ENCODE measurements at regions not wholly inside any gene's neighbourhood (a gene's known extent, or its start where the extent isn't known, plus 50 kb on each side); places are given as distances from the start of the nearest gene placed in this dataset.

- Mint-ChIP-seq H3K4me1 (ENCODE audit: low read depth) (no peaks in the 10 kb centered on the region), H3K4me3 (no peak overlapping the region), H3K36me3 (ENCODE audit: insufficient read depth) (no peaks in the 10 kb centered on the region), H3K27me3 (ENCODE audit: low read depth) (no peaks in the 10 kb centered on the region), H3K9me3 (peaks cover 4% of the 10 kb centered on the region)
- DNase-seq (no peak), ATAC-seq (no peak)
Measured at GRCh38 chr5:3854188-3854821, 258.7 kb downstream of the IRX1 start.

DNA sequence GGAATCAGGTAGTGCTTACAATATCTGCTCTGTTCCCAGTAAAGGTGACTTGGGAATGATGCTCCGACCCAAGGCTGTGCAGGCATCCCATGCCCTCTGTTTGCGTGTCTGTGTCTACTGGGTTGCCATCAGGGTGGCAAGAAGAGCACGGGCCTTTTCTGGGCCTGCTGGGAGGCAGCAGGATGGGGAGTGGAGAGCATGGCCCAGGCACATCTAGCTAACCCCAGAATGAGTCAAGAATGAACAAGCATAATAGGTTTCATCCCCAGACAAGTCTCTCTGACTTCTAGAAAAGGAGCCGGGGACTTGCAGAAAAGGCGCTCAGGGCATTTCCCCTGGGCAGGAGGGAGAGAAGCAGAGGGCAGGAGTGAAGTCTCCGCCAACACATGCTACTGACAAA, 260.4 kb downstream of the IRX1 start:
- ATAC-seq = no peak
- H3K4me1 Mint-ChIP-seq (ENCODE audit: low read depth) = no peaks in the 10 kb centered on the region
- peaks cover 4% of the 10 kb centered on the region for H3K9me3 Mint-ChIP-seq
- no peak for DNase-seq
- no peaks in the 10 kb centered on the region for H3K27me3 Mint-ChIP-seq (ENCODE audit: low read depth)
- no peak overlapping the region for H3K4me3 Mint-ChIP-seq
- H3K36me3 Mint-ChIP-seq (ENCODE audit: insufficient read depth) = no peaks in the 10 kb centered on the region

GRCh38 chr5:3858524-3858923, 262.9 kb downstream of the IRX1 start:
- Mint-ChIP-seq H3K9me3 (no peaks in the 10 kb centered on the region), H3K4me1 (ENCODE audit: low read depth) (no peaks in the 10 kb centered on the region), H3K36me3 (ENCODE audit: insufficient read depth) (no peaks in the 10 kb centered on the region), H3K27me3 (ENCODE audit: low read depth) (no peaks in the 10 kb centered on the region), H3K4me3 (no peak overlapping the region)
- ATAC-seq = no peak
- DNase-seq = no peak

DNA sequence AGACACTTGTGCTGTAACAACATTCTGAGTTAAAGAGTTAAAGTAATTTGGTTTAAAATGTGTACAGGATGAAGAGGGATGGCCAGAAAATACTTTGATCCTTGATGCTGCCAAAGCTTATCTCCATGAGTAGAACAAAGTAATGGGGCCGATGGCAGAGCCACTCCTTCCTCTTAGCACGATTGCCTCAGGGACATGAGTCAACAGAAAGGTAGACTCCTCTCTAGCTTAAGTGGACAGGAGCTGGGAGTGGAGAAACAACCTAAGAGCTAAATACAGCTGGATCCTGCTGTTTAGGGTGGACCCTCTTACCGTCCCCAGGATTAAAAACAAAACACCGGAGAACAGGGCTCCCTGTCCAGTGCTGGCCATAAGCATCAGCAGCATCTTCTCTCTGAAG, 267.3 kb downstream of the IRX1 start:
- no peaks in the 10 kb centered on the region for H3K36me3 Mint-ChIP-seq (ENCODE audit: insufficient read depth)
- no peaks in the 10 kb centered on the region for H3K4me1 Mint-ChIP-seq (ENCODE audit: low read depth)
- no peak overlapping the region for H3K4me3 Mint-ChIP-seq
- H3K27me3 Mint-ChIP-seq (ENCODE audit: low read depth) = no peaks in the 10 kb centered on the region
- DNase-seq (no peak), ATAC-seq (no peak)
- no peaks in the 10 kb centered on the region for H3K9me3 Mint-ChIP-seq

GRCh38 chr5:3875144-3875543, 279.5 kb downstream of the IRX1 start:
- DNase-seq (no peak), ATAC-seq (no peak)
- Mint-ChIP-seq H3K4me3 (no peak overlapping the region), H3K27me3 (ENCODE audit: low read depth) (no peaks in the 10 kb centered on the region), H3K36me3 (ENCODE audit: insufficient read depth) (no peaks in the 10 kb centered on the region), H3K9me3 (peaks cover 3% of the 10 kb centered on the region), H3K4me1 (ENCODE audit: low read depth) (no peaks in the 10 kb centered on the region)

GRCh38 chr5:3878267-3878666, 282.6 kb downstream of the IRX1 start:
- Mint-ChIP-seq H3K4me3 (no peak overlapping the region), H3K36me3 (ENCODE audit: insufficient read depth) (no peaks in the 10 kb centered on the region), H3K4me1 (ENCODE audit: low read depth) (no peaks in the 10 kb centered on the region), H3K27me3 (ENCODE audit: low read depth) (no peaks in the 10 kb centered on the region), H3K9me3 (peaks cover 16% of the 10 kb centered on the region)
- no peak for DNase-seq
- no peak for ATAC-seq

GRCh38 chr5:3883040-3883439, 287.4 kb downstream of the IRX1 start:
- H3K27me3 Mint-ChIP-seq (ENCODE audit: low read depth) = no peaks in the 10 kb centered on the region

DNA sequence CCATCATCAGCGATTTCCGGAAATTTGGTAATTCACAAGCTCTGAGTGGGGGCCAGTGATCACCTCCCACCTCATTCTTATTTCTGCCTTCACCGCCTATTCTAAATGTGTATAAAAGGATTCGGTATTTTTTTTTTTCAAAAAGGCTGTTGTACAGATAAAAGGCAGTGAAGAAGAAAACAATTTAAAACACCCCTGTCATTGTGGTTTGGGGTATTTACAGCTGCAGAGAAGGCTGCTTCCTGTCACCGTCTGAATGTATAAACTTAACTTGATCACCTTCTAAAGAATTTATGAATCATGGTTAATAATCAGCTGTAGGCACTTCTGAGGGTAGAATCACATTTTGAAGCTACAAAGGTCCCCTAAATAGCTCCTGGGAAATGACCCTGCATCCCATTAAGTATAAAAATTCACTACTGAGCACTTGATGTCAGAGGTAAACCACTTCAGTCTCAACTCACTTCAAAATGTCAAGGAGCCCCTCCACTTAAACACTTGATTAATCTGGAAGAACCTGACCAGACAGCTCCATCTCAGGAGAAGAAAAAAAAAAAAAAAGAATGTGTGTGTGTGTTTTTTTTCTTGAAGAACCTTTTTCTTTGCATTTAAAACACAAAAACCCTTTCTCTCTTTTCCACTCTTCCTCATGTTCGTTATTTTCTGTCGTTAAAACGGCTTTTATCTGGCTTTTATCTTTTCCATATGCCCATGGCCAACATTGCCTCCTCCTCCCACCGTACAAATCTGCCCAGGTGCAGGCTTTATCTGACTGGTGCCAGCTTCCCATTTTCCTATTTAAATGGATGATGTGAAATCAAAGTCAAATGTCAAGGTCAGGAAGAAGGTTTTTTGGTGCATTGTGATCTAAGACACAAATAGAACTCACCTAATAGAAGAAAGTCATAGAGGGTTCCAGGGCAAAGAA, 291.2 kb downstream of the IRX1 start:
- peaks cover 2% of the 10 kb centered on the region for H3K4me1 Mint-ChIP-seq (ENCODE audit: low read depth)
- ATAC-seq (peak in 1 of 2 donors; percentile 46), DNase-seq (no peak)
- peaks cover 13% of the 10 kb centered on the region for H3K9me3 Mint-ChIP-seq
- no peaks in the 10 kb centered on the region for H3K27me3 Mint-ChIP-seq (ENCODE audit: low read depth)
- H3K4me3 Mint-ChIP-seq = no peak overlapping the region
- no peaks in the 10 kb centered on the region for H3K36me3 Mint-ChIP-seq (ENCODE audit: insufficient read depth)

More at GRCh38 chr5:3883040-3883439, 287.4 kb downstream of the IRX1 start:
- Mint-ChIP-seq H3K4me1 (ENCODE audit: low read depth) (peaks cover 2% of the 10 kb centered on the region), H3K9me3 (peaks cover 17% of the 10 kb centered on the region), H3K4me3 (no peak overlapping the region), H3K36me3 (ENCODE audit: insufficient read depth) (no peaks in the 10 kb centered on the region)
- ATAC-seq (no peak), DNase-seq (no peak)

DNA sequence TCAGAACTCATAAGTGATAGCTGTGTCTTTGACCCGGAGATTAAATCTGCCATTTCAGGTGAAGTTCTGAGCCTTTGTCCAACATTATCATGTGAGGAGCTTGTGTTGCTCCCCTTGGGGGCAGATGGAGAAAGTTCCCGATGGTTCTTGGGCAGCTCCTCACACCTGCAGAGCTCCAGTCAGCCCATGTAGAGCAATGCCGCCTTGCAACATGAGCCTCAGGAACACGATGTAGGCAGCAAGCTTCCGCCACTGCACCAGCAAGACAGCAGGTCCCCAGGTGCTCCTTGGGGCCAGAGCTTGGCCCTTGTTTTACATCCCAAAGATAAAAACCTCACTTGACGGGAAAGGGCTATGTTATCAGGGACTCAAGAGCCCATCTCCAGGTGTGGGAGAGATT, 292.7 kb downstream of the IRX1 start:
- peaks cover 10% of the 10 kb centered on the region for H3K9me3 Mint-ChIP-seq
- H3K36me3 Mint-ChIP-seq (ENCODE audit: insufficient read depth) = no peaks in the 10 kb centered on the region
- no peaks in the 10 kb centered on the region for H3K27me3 Mint-ChIP-seq (ENCODE audit: low read depth)
- H3K4me1 Mint-ChIP-seq (ENCODE audit: low read depth) = peaks cover 2% of the 10 kb centered on the region
- no peak for ATAC-seq
- DNase-seq = no peak
- no peak overlapping the region for H3K4me3 Mint-ChIP-seq

GRCh38 chr5:3889412-3890142, 293.9 kb downstream of the IRX1 start:
- no peak for DNase-seq
- Mint-ChIP-seq H3K4me1 (ENCODE audit: low read depth) (peaks cover 2% of the 10 kb centered on the region), H3K27me3 (ENCODE audit: low read depth) (no peaks in the 10 kb centered on the region)

GRCh38 chr5:3891113-3891512, 295.5 kb downstream of the IRX1 start:
- no peak overlapping the region for H3K4me3 Mint-ChIP-seq
- peaks cover 10% of the 10 kb centered on the region for H3K9me3 Mint-ChIP-seq
- no peaks in the 10 kb centered on the region for H3K27me3 Mint-ChIP-seq (ENCODE audit: low read depth)
- H3K36me3 Mint-ChIP-seq (ENCODE audit: insufficient read depth) = no peaks in the 10 kb centered on the region
- DNase-seq (no peak), ATAC-seq (no peak)
- H3K4me1 Mint-ChIP-seq (ENCODE audit: low read depth) = peaks cover 2% of the 10 kb centered on the region

More at GRCh38 chr5:3889412-3890142, 293.9 kb downstream of the IRX1 start:
- no peak overlapping the region for H3K4me3 Mint-ChIP-seq
- ATAC-seq = no peak
- H3K9me3 Mint-ChIP-seq = peaks cover 10% of the 10 kb centered on the region
- H3K36me3 Mint-ChIP-seq (ENCODE audit: insufficient read depth) = no peaks in the 10 kb centered on the region

- ATAC-seq = no peak
- H3K4me3 Mint-ChIP-seq = no peak overlapping the region
- no peak for DNase-seq
- H3K27me3 Mint-ChIP-seq (ENCODE audit: low read depth) = no peaks in the 10 kb centered on the region
- no peaks in the 10 kb centered on the region for H3K4me1 Mint-ChIP-seq (ENCODE audit: low read depth)
- no peaks in the 10 kb centered on the region for H3K36me3 Mint-ChIP-seq (ENCODE audit: insufficient read depth)
- H3K9me3 Mint-ChIP-seq = peaks cover 18% of the 10 kb centered on the region
Measured at GRCh38 chr5:3893527-3893926, 297.9 kb downstream of the IRX1 start.

- no peaks in the 10 kb centered on the region for H3K4me1 Mint-ChIP-seq (ENCODE audit: low read depth)
- no peaks in the 10 kb centered on the region for H3K27me3 Mint-ChIP-seq (ENCODE audit: low read depth)
- H3K9me3 Mint-ChIP-seq = peaks cover 18% of the 10 kb centered on the region
- ATAC-seq = no peak
- H3K36me3 Mint-ChIP-seq (ENCODE audit: insufficient read depth) = no peaks in the 10 kb centered on the region
- no peak for DNase-seq
- no peak overlapping the region for H3K4me3 Mint-ChIP-seq
Measured at GRCh38 chr5:3893975-3894374, 298.3 kb downstream of the IRX1 start.

DNA sequence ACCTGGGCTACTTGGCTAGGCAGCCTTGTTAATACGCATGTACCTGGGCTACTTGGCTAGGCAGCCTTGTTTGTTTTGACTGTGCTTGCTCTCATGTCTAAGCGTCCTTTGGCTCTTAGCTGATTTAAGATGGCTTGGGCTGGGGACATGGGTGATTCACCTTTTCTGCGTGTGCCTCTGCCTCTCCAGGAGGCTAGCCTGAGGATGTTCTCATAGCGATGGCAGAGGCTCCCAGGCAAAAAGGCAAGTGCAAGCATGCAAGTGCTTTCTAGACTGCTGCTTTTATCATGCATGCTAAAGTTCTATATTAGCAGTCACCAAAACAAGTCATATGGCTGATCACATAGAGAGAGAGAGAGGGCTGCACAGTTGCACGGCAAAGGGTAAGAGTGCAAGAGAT, 300.5 kb downstream of the IRX1 start:
- DNase-seq (no peak), ATAC-seq (no peak)
- Mint-ChIP-seq H3K4me3 (no peak overlapping the region), H3K9me3 (peaks cover 18% of the 10 kb centered on the region), H3K36me3 (ENCODE audit: insufficient read depth) (no peaks in the 10 kb centered on the region), H3K4me1 (ENCODE audit: low read depth) (no peaks in the 10 kb centered on the region), H3K27me3 (ENCODE audit: low read depth) (no peaks in the 10 kb centered on the region)
